ENCODE measurements at regions not wholly inside any gene's neighbourhood (a gene's known extent, or its start where the extent isn't known, plus 50 kb on each side); places are given as distances from the start of the nearest gene placed in this dataset.
A peak's percentile ranks its signal among the peaks of the same experiment; 100 is the strongest.
"Not testable (repeated sequence)": the region's sequence is repeated elsewhere in the genome, so short reads cannot be mapped to it uniquely, and the experiment has no call there.

- FAIRE-seq: no peak
- DNase-seq (ENCODE audit: low spot score): no peak
Observed at GRCh38 chr22:49677495-49677889, 150.2 kb downstream of the BRD1 start.

DNA sequence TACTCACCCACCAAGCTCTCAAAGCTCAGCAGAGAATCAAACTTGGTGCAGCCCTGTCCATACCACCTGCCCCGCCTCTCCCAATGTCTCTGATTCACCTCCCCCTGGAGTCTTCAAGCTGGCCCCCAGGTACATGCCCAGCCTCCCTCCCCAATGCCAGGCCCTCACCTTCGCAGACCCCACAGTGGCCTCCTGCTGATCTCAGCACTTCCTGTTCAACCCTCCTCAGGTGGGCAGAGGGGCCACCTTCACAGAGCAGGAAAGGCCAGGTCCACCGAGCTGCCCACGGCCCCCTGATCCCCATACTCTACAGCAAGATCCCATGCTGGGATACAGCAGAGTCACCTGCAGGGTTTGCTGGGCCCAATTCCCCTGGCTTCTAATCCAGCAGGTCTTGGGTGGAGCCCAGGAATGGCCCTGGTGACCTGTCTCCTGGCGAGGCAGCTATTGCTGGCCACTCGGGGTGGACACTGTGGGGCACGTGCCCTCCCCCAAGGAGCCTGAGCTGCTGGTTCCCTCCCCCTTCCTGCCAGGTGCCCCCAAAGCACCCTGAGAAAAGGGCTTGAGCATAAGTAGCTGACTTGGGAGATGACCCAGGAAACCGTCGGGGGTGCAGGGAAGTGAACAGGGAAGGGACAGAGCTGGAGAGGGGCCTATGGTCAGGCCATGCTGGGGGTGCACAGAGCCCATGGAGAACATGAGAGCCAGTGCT, 150.7 kb downstream of the BRD1 start:
- FAIRE-seq: no peak
- DNase-seq (ENCODE audit: low spot score): no peak

- FAIRE-seq (no peak), DNase-seq (ENCODE audit: low spot score) (no peak)
Observed at GRCh38 chr22:49676230-49676629, 151.4 kb downstream of the BRD1 start.

- FAIRE-seq (no peak), DNase-seq (ENCODE audit: low spot score) (no peak)
Observed at GRCh38 chr22:49674479-49675050, 153.1 kb downstream of the BRD1 start.

- FAIRE-seq (no peak), DNase-seq (ENCODE audit: low spot score) (no peak)
Observed at GRCh38 chr22:49673048-49673447, 154.6 kb downstream of the BRD1 start.

DNA sequence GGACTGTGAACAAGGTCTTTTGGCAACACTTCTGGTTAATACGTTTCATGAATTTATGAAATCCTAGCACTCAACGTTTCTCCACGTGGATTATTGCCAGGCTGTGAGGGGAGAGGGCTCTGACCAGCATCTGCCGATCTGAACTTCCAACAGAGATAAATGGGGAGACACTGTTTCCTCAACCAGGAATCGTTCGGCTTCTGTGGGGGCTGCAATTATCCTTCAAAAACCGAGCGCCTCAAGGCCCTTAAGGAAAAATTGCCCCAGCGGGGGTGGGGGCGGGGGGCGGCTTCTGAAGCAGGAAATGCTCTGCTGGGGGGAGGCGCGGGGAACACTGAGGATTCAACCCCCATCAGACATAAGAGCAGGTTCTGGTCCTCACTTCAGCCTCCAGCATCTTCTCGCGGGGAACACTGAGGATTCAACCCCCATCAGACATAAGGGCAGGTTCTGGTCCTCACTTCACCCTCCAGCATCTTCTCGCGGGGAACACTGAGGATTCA, 155.6 kb downstream of the BRD1 start:
- DNase-seq (ENCODE audit: low spot score) (no peak), FAIRE-seq (no peak)

- DNase-seq (ENCODE audit: low spot score): no peak
- FAIRE-seq: no peak
Observed at GRCh38 chr22:49671331-49672013, 156.2 kb downstream of the BRD1 start.

- FAIRE-seq: no peak
- DNase-seq (ENCODE audit: low spot score): peak; percentile 59
Observed at GRCh38 chr22:49670456-49671330, 157.0 kb downstream of the BRD1 start.

GRCh38 chr22:49669969-49670455, 157.7 kb downstream of the BRD1 start:
- not testable (repeated sequence) for DNase-seq (ENCODE audit: low spot score); FAIRE-seq

DNA sequence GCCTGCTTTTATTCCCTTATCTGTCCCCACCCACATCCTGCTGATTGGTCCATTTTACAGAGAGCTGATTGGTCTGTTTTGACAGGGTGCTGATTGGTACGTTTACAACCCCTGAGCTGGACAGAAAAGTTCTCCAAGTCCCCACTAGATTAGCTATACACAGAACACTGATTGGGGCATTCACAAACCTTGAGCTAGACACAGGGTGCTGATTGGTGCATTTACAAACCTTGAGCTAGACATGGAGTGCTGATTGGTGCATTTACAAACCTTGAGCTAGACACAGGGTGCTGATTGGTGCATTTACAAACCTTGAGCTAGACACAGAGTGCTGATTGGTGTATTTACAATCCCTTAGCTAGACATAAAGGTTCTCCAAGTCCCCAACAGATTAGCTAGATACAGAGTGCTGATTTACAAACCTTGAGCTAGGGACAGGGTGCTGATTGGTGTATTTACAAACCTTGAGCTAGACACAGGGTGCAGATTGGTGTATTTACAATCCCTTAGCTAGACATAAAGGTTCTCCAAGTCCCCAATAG, 158.2 kb downstream of the BRD1 start:
- DNase-seq (ENCODE audit: low spot score): not testable (repeated sequence)
- peak; percentile 55 for FAIRE-seq

DNA sequence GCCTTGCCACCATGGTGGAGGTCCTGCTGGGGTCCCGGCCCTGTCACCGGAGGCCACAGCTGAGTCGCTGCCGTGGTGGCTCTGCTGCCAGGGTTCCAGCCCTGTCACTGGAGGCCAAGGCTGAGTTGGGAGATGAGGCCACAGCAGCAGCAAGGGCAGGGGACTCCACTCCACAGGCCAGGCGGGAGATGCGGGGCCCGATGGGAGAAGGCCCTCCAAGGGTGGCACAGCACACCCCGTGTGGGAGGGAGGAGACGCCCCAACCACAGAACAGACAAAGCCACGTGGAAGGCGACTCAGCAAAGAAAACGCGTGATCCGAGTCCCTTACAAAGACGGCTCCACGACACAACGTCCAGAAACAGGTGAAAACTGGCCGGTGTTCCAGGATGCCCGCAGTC, 159.3 kb downstream of the BRD1 start:
- no peak for FAIRE-seq

DNA sequence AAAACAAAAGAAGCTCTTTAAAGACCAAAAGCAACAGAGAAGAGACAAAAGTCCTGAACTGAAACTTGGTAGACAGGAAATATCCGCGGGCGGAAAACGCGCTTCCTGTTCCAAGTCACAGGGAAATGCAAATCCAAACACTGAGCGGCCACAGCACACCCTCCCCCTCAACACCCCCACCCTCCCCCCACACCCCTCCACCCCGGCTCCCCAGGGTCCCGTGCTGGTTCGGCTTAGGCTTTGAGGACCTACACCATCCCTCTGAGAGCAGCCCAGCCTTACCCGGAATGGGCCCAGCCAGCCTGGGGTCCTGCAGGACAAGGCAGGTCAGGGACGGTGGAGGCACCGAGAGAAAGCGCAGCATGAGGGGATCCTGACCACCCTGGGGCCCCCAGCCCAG, 160.4 kb downstream of the BRD1 start:
- FAIRE-seq (no peak), DNase-seq (ENCODE audit: low spot score) (no peak)

More for the DNA sequence above, 159.3 kb downstream of the BRD1 start:
- no peak for DNase-seq (ENCODE audit: low spot score)

- DNase-seq (ENCODE audit: low spot score) (no peak), FAIRE-seq (peak; percentile 13)
Observed at GRCh38 chr22:49666146-49666809, 161.4 kb downstream of the BRD1 start.

- DNase-seq (ENCODE audit: low spot score) (no peak), FAIRE-seq (no peak)
Observed at GRCh38 chr22:49664891-49665290, 162.8 kb downstream of the BRD1 start.

DNA sequence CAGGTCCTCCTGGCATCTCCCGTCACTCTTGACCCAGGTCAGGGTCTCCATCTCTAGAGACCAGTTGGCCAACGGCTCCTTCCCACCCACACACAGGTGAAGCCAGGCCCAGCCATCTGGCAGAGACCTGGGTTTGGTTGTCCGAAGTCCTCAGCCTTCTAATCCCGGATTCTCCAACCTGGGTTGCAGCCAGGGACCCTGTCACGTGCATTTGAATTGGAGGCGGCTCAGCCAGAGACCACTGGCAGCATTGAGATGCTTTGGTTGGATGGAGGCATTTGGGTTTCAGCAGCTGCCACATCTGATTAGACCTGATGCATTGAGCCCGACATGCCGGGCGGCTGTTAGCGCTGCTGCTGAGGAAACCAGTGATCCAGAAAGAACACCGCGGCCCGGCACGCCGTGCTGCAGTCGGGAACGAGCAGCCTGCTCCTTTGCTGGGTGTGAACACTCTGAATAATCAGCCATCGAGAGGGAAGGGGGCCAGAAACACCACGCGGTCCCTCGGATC, 163.2 kb downstream of the BRD1 start:
- DNase-seq (ENCODE audit: low spot score): no peak
- no peak for FAIRE-seq

DNA sequence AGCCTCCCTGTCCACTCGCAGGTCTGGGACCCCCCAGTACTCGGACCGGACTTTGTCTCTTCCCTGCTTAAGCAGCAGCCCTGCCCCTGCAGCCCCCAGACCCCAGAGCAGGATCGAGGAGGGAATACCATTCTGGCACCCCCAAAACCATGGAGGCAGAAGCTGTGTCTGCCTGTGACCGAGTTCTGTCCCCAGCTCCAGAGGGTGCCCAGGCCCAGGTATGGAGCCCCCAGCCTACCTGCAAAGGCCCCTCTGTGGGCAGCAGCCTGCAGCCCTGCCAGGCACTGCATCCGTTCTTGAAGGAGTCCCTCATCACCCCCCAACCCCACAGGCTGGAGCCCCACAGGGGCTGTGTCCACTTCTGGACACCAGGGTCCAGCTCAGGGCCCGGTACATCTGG, 163.8 kb downstream of the BRD1 start:
- DNase-seq (ENCODE audit: low spot score) (no peak), FAIRE-seq (no peak)

GRCh38 chr22:49663311-49663711, 164.4 kb downstream of the BRD1 start:
- DNase-seq (ENCODE audit: low spot score) (no peak), FAIRE-seq (no peak)

DNA sequence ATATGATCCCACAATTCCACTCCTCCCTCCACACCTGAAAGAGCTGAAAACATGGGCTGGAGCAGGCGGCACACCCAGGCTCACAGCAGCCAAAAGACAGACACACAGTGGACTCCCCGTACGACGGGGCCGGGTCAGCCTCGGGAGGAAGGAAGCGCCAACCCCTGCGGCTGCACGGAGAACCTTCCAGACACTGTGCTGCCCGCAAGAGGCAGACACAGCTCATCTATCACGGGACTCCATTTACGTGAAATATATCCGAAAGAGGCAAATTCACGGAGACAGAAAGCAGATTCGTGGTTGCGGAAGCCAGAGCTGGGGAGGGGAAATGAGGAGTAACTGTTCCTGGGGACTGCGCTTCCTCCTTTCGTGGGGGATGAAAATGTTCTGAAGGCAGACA, 165.0 kb downstream of the BRD1 start:
- FAIRE-seq: peak; percentile 46
- DNase-seq (ENCODE audit: low spot score): no peak

- FAIRE-seq: no peak
- no peak for DNase-seq (ENCODE audit: low spot score)
Observed at GRCh38 chr22:49660794-49661781, 166.6 kb downstream of the BRD1 start.
